Ovary (tissue), 3 donors: ENCODE measurements at regions not wholly inside any gene's neighbourhood (a gene's known extent, or its start where the extent isn't known, plus 50 kb on each side); places are given as distances from the start of the nearest gene placed in this dataset.

ENCODE experiments used
- CTCF ChIP-seq, 3 donors: fragments of 450-650 bp in 2 of 3; fragments of 200-600 bp in 1 of 3; IDR thresholded peaks; one replicate each; pipeline versions ENCODE4 v1.5.1 to v1.8.0; 2016 to 2022; ENCODE audit warnings: antibody characterized with exemption in 3 of 3, mild to moderate bottlenecking in 1 of 3
- EP300 ChIP-seq: sonication (generic); formaldehyde crosslinking; IDR thresholded peaks from one replicate; pipeline ENCODE4 v1.6.1; 2017; ENCODE audit warnings: antibody characterized with exemption
- donor health status: DM: no; HTN: no; CAD: no.

- TF ChIP-seq CTCF (IDR thresholded peaks at IDR 0.05) (no peak), EP300 (no peak)
Measured at GRCh38 chr1:187266051-187266450, 437.3 kb downstream of the PLA2G4A start.
